Activated naive CD4-positive, alpha-beta T cell (primary cell): ENCODE measurements at regions not wholly inside any gene's neighbourhood (a gene's known extent, or its start where the extent isn't known, plus 50 kb on each side); places are given as distances from the start of the nearest gene placed in this dataset.

Experiments
- DNase-seq, 4 experiments: peaks; one replicate each; lab custom pipeline; 2025; lab: John Stamatoyannopoulos, UW

DNA sequence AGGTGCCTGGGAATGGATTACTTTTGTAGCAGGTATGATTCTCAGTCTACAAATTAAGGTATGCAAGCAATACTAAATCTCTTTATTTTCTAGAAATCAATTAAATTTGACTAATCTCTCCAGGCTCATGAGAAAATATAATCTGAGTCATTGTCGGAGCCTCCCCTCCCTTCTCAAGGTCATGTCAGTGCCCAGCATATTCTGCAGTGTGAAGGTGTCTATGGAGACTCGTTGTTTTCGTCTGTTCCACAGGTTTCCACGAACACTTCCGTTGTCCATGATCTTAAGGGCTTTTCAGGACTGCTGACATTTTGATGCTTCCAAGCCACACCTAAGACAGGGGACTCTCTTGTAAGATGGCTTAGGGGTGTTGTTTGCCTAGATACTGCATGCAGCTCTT lies 56.6 kb upstream of the SCOC start:
- DNase-seq: no peak

- no peak for DNase-seq
Measured at GRCh38 chr4:140315970-140316369, 57.5 kb upstream of the SCOC start.

- no peak for DNase-seq
Measured at GRCh38 chr4:140315438-140315837, 58.0 kb upstream of the SCOC start.

DNA sequence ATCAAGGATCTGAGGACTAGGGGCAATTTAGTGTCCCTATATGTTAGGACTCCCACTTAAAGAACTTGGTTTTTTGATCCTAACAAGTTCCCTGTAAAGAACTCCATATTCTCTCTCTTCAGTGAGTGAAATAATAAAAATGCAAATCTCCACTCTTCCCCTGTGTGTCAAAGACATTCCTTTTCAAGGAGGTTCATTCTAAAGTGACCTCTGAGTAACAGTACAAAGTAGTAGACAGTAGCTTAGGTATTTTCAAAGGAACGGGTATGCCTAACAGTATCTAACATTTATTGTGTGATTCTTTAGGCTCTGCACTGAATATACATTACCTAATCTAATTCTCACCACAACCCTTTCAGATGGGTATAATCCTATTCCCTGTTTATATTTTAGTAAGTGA lies 58.4 kb upstream of the SCOC start:
- DNase-seq: no peak

- DNase-seq: no peak
Measured at GRCh38 chr4:140312100-140312499, 61.3 kb upstream of the SCOC start.

DNA sequence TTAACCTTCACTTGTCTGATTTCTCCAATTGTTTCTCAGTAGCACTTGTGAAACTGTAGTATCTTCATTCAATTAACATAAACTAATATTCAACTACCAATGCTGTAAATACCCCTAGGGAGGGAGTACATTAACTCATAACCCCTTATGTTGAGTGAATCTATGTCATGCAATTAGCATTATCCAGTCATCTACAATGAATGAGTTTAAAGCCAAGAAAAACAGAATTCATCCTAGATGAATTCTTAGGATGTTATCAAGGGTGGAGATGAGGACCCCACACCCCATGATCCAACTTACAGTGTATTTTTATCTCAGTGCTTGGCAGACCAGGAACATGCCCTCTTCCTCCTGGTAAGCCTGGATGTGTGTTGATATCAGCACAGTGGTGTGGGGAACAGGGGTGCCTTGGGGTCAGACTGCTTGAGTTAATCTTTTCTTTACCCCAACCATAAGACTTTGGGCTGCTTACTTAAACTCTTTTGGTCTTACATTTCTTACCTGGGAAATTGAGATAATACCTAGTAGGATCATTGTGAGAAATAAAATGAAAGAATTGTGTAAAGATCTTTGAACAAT lies 62.1 kb upstream of the SCOC start:
- no peak for DNase-seq

DNA sequence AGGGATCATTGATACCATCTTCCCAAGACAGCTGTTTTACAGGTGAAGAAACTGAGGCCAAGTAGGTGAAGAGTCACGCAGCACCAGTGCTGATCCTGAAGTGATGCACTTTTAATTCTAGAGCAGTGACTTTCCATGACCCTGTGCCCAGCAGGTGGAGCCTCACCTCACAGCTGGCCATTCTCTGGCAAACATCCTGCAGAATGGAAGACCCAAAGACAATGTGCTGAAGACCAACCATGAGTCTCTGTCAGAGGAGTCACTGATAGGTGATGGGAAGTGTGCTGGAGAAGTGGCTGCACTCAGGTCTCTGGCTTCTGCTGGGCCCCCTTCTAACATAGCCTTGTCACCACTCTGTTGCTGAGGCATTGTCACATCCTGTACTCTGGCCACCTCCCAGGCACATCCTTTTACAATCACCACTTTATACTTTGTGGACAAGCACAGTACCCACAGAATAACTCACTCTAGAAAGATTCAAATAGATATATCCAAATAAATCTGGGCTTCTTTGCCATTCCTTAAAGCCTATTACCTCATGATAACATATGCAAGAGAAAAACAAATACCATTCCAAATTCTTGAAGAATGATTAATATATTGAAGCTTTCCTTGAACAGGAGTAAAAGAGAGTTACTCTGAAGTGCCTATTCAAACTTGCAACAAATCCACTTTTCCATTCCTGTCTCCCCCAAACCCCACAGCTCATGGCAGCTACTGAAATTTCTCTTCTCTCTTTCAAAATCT lies 64.1 kb upstream of the SCOC start:
- no peak for DNase-seq

DNA sequence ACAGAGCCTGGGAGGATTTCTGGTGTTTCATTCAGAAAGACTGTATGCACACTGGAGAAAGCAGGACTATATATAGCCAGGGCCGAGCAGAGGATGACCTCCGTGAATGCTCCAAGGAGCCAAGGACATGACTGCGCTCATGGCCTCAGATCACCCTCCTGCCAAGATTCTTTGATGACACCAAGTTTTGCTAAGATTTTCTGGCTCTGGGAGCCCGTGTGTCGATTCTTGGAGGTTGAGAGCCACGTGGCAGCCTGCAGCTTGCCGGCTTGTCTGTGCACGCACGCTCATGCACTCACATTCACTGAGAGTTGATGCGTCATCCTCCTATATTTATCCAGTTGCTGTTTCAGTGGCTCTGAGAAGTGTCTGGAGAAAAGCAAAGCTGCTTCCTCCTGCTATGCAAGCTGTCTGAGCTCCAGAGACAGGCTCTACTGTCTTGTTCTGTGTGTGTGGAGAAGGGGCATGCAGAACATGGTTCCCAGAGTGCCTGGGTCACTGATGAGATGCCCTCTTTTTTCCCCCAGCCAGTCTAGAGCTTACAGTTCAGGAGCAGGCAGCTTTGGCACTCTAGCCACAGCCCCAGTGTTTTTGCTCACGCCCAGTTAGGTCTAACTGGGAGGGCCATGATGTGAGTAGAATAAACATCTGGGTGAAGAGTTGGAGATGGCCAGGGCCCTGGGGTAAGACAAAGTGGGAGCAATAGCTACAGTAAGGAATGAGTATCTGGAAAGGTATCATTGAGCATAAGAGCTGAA lies 64.9 kb upstream of the SCOC start:
- no peak for DNase-seq

DNA sequence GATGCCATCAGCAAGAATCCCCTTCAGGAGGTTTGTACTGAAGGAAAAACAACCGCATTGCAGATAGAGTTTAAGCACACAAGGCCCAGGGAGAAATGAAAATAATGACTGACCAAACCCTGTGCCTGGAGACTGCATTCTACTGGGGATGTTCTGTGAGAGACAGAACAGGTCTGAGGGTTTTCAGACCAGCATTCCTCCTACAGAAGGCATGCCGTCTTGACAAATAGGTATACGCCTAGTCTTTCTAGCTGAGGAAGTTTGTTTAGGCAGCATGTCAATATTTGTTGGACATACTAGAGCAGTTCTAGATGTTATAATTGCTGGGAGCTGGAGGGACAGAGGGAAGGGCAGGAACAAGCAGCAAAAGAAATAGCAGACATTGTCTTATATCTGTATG lies 68.4 kb upstream of the SCOC start:
- DNase-seq: no peak

DNA sequence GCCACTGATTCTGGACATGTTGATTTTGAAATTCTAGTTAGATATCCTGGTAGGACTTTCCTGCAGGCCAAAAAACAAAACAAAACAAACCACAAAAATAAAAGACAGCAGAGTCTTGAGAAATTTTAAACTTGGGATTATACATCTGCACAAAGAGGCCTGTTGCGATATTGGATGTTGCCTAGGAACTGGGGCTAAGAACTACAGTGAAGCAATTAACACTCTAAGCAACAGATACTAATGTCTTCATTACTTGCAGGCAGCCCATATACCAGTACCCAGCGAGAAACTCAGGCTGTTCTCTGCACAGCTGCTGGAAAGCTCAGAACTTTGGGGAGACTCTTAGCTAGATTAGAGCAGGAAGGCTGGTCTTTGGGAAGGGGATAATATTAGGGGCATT lies 69.1 kb upstream of the SCOC start:
- DNase-seq: no peak

- no peak for DNase-seq
Measured at GRCh38 chr4:140302151-140302859, 71.1 kb upstream of the SCOC start.

- no peak for DNase-seq
Measured at GRCh38 chr4:140300271-140300970, 73.0 kb upstream of the SCOC start.

DNA sequence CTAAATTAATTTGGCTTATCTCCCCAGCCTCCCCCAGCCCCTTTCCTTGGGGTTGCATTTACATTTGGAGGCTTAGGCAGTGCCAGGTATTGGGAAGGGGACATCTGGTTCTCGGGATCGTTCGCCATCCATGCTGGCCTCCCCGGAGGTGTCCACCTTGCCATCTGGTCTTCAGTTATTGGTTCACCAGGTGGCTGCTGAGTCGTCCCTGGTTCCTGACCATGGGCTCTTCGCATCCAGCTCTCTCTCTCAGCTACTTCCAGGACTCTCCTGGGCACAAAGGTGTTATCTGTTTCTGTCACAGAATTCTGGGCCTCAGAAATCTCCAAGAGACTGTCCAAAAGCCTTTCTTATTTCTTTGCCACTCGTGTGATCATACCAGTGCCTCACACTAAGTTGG lies 75.4 kb upstream of the SCOC start:
- no peak for DNase-seq

DNA sequence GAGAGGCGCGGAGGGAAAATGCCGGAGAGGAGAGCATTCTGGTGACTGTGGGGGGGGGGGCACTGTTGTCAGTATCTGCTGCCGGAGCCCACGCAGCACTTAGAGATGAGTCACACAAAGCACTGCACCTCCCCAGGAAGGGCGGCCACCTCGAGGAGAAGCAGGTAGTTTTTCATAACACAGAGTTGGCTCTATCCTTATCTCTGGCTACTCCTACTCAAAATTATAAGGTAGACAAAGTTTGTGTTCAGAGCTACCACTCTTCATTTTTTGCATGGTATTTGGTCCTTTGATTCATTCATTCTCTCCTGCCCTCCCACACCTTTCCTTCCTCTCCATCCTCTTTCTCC lies 76.2 kb upstream of the SCOC start:
- DNase-seq: peak in 1 of 4 experiments; percentile 0

GRCh38 chr4:140296335-140297220 lies 76.9 kb upstream of the SCOC start:
- DNase-seq: no peak

DNA sequence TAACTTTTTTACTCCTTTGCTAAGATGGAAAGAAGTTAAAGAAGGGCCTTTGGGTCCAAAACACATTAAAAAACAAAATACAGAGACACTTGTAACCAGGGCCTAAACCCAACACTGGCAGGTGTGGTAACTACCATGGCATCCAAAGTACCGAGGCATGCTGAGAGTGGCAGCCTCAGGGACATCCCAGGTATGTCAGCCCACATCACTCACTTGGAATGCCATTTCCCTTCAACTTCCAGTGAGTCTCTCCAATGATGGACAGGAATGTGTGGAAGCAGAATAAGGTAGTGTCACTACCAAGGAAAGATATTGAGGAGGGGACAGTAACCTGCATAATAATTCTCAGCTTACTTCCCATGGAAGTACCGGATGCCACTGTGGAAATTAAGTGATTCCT lies 79.5 kb upstream of the SCOC start:
- no peak for DNase-seq

DNA sequence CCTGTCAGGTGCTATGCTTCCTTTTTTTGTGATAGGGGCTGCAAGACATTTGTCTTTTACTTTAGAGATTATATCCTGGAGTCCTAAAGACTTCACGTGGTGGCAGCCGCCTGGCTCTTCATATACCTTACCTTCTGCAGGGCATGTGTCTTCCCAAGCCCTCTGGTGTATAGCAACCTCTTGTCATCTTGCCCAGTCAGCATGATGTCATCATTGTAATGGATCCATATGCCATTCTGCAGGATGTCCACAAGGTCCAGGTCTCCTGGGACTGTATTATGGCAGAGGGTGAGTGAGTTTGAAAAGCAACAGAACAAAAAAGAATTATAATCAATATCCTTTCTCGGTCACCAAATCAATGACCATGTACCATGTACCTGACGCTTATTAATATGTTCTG lies 82.2 kb upstream of the SCOC start:
- DNase-seq: no peak

DNA sequence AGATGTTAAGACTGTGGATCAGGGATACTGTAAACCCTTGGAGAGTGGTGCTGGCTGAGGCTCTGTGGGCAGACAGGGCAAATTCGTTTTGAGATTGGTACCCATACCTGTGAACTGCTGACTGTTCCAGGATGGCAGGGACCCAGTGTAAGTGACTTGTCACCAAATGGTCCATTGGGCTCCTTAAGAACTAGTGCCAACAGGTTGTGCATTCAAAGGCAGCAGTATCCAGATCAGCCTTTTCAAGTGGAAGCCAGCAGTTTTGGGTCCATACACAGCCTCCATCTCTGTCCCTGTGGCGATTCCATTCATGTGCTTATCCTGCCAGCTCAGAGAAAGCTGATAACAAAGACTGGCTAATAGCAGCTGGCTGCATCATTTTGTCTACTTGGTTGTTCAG lies 84.0 kb upstream of the SCOC start:
- DNase-seq: no peak

GRCh38 chr4:140286456-140286855 lies 87.0 kb upstream of the SCOC start:
- no peak for DNase-seq

- no peak for DNase-seq
Measured at GRCh38 chr4:140284456-140284855, 89.0 kb upstream of the SCOC start.
